Activated naive CD4-positive, alpha-beta T cell treated with anti-CD3 and anti-CD28 coated beads, Interleukin-2, amount 50 U/mL, for 72 hours (primary cell): ENCODE measurements at regions not wholly inside any gene's neighbourhood (a gene's known extent, or its start where the extent isn't known, plus 50 kb on each side); places are given as distances from the start of the nearest gene placed in this dataset.

Source experiments
- ATAC-seq, 2 donors: fragments of 150-1000 bp; cut with Tn5 transposase; 2 replicates each; pipeline ENCODE4 v1.10.0; 2021; ENCODE audit warnings: mild to moderate bottlenecking in 2 of 2, moderate library complexity in 2 of 2
- DNase-seq, 2 donors: peaks; one replicate each; pipeline ENCODE4 v3.0.0; 2021 to 2022; ENCODE audit warnings: low spot score in 2 of 2
- H3K27ac Mint-ChIP-seq, 2 donors: one replicate each; pipeline ENCODE4 v1.8.0; 2022; ENCODE audit warnings: mild to moderate bottlenecking in 2 of 2, mixed read lengths in 2 of 2
- H3K36me3 Mint-ChIP-seq, 2 donors: one replicate each; pipeline ENCODE4 v1.8.0; 2022; ENCODE audit warnings: mixed read lengths in 2 of 2
- H3K9me3 Mint-ChIP-seq, 2 donors: one replicate each; pipeline ENCODE4 v1.8.0; 2022; ENCODE audit warnings: mixed read lengths in 2 of 2

GRCh38 chr7:96408881-96409280, 87.0 kb upstream of the SLC25A13 start:
- Mint-ChIP-seq H3K27ac (no peak overlapping the region), H3K9me3 (peaks cover 0 to 9% of the 10 kb centered on the region in 2 donors), H3K36me3 (no peaks in the 10 kb centered on the region)
- DNase-seq (no peak), ATAC-seq (no peak)

- DNase-seq, result no peak
- H3K27ac Mint-ChIP-seq, result no peak overlapping the region
- H3K9me3 Mint-ChIP-seq, result peaks cover 0 to 9% of the 10 kb centered on the region in 2 donors
- H3K36me3 Mint-ChIP-seq, result no peaks in the 10 kb centered on the region
- ATAC-seq, result no peak
Observed at GRCh38 chr7:96407427-96407826, 85.5 kb upstream of the SLC25A13 start.

GRCh38 chr7:96402913-96403312, 81.0 kb upstream of the SLC25A13 start:
- Mint-ChIP-seq H3K27ac (no peak overlapping the region), H3K9me3 (peaks cover 0 to 9% of the 10 kb centered on the region in 2 donors), H3K36me3 (no peaks in the 10 kb centered on the region)
- no peak for DNase-seq
- no peak for ATAC-seq

- H3K36me3 Mint-ChIP-seq, result no peaks in the 10 kb centered on the region
- ATAC-seq (no peak), DNase-seq (no peak)
- no peak overlapping the region for H3K27ac Mint-ChIP-seq
- H3K9me3 Mint-ChIP-seq, result peaks cover 0 to 9% of the 10 kb centered on the region in 2 donors
Observed at GRCh38 chr7:96401200-96401599, 79.3 kb upstream of the SLC25A13 start.

GRCh38 chr7:96400518-96400917, 78.6 kb upstream of the SLC25A13 start:
- Mint-ChIP-seq H3K27ac (no peak overlapping the region), H3K9me3 (peaks cover 0 to 9% of the 10 kb centered on the region in 2 donors), H3K36me3 (no peaks in the 10 kb centered on the region)
- no peak for DNase-seq
- peak in 1 of 2 donors; percentile 28 for ATAC-seq

- no peak for ATAC-seq
- Mint-ChIP-seq H3K36me3 (peaks cover 0 to 1% of the 10 kb centered on the region in 2 donors), H3K9me3 (peaks cover 4 to 10% of the 10 kb centered on the region in 2 donors), H3K27ac (no peak overlapping the region)
- DNase-seq, result no peak
Observed at GRCh38 chr7:96400001-96400400, 78.1 kb upstream of the SLC25A13 start.

- Mint-ChIP-seq H3K9me3 (peaks cover 9 to 10% of the 10 kb centered on the region in 2 donors), H3K27ac (no peak overlapping the region), H3K36me3 (peaks cover 0 to 5% of the 10 kb centered on the region in 2 donors)
- ATAC-seq, result no peak
- no peak for DNase-seq
Observed at GRCh38 chr7:96397936-96398598, 76.2 kb upstream of the SLC25A13 start.

- Mint-ChIP-seq H3K36me3 (no peaks in the 10 kb centered on the region), H3K9me3 (peaks cover 0 to 2% of the 10 kb centered on the region in 2 donors), H3K27ac (no peak overlapping the region)
- DNase-seq (no peak), ATAC-seq (no peak)
Observed at GRCh38 chr7:96388620-96389383, 66.9 kb upstream of the SLC25A13 start.

GRCh38 chr7:96388166-96388565, 66.3 kb upstream of the SLC25A13 start:
- ATAC-seq (no peak), DNase-seq (no peak)
- Mint-ChIP-seq H3K36me3 (no peaks in the 10 kb centered on the region), H3K9me3 (no peaks in the 10 kb centered on the region), H3K27ac (no peak overlapping the region)

GRCh38 chr7:96380111-96380512, 58.2 kb upstream of the SLC25A13 start:
- H3K36me3 Mint-ChIP-seq, result no peaks in the 10 kb centered on the region
- no peaks in the 10 kb centered on the region for H3K9me3 Mint-ChIP-seq

GRCh38 chr7:96377399-96377798, 55.5 kb upstream of the SLC25A13 start:
- H3K27ac Mint-ChIP-seq, result no peak overlapping the region
- H3K9me3 Mint-ChIP-seq, result no peaks in the 10 kb centered on the region
- no peaks in the 10 kb centered on the region for H3K36me3 Mint-ChIP-seq
- DNase-seq (no peak), ATAC-seq (no peak)

More at GRCh38 chr7:96380111-96380512, 58.2 kb upstream of the SLC25A13 start:
- DNase-seq (no peak), ATAC-seq (no peak)
- no peak overlapping the region for H3K27ac Mint-ChIP-seq
